H9 (cell line): ENCODE measurements at regions not wholly inside any gene's neighbourhood (a gene's known extent, or its start where the extent isn't known, plus 50 kb on each side); places are given as distances from the start of the nearest gene placed in this dataset.

Experiments used
- DNase-seq: peaks from one replicate; pipeline ENCODE4 v3.0.0-alpha.2; 2017
- H2AFZ ChIP-seq: one replicate; pipeline ENCODE4 v1.6.1; 2013; ENCODE audit warnings: mild to moderate bottlenecking, low read length, control low read depth, moderate library complexity
- H2AK5ac ChIP-seq: 2 replicates; pipeline ENCODE4 v1.6.1; 2013; ENCODE audit warnings: low read length, control low read depth, mixed read lengths; ENCODE audit not compliant: insufficient read length
- H2BK120ac ChIP-seq: one replicate; pipeline ENCODE4 v1.6.1; 2013; ENCODE audit warnings: low read depth, mild to moderate bottlenecking, low read length, control low read depth, inconsistent platforms; ENCODE audit not compliant: poor library complexity, severe bottlenecking
- H2BK12ac ChIP-seq: 2 replicates; pipeline ENCODE4 v1.6.1; 2013; ENCODE audit warnings: low read length, control low read depth, mixed read lengths, low read depth; ENCODE audit not compliant: insufficient read length
- H2BK15ac ChIP-seq: 2 replicates; pipeline ENCODE4 v1.6.1; 2013; ENCODE audit warnings: low read depth, low read length, control low read depth
- H2BK20ac ChIP-seq: one replicate; pipeline ENCODE4 v1.6.1; 2013; ENCODE audit warnings: low read depth, mild to moderate bottlenecking, low read length, control low read depth, inconsistent platforms; ENCODE audit not compliant: poor library complexity, severe bottlenecking
- H2BK5ac ChIP-seq: 2 replicates; pipeline ENCODE4 v1.6.1; 2013; ENCODE audit warnings: low read length, control low read depth, mixed read lengths; ENCODE audit not compliant: insufficient read length
- H3K14ac ChIP-seq: 2 replicates; pipeline ENCODE4 v1.6.1; 2013; ENCODE audit warnings: low read length, control low read depth; ENCODE audit not compliant: insufficient read depth
- H3K18ac ChIP-seq: 2 replicates; pipeline ENCODE4 v1.6.1; 2013; ENCODE audit warnings: low read depth, mild to moderate bottlenecking, mixed read lengths, low read length, control low read depth; ENCODE audit not compliant: insufficient read length
- H3K23ac ChIP-seq: 2 replicates; pipeline ENCODE4 v1.6.1; 2013; ENCODE audit warnings: low read length, control low read depth, mixed read lengths, low read depth; ENCODE audit not compliant: insufficient read length
- H3K23me2 ChIP-seq: 2 replicates; pipeline ENCODE4 v1.6.1; 2013; ENCODE audit warnings: low read depth, mild to moderate bottlenecking, mixed read lengths, low read length, control low read depth; ENCODE audit not compliant: insufficient read length, poor library complexity, severe bottlenecking
- H3K27ac ChIP-seq: 2 replicates; pipeline ENCODE4 v1.5.1; 2013; ENCODE audit warnings: low read length, control low read depth, mixed read lengths, low read depth; ENCODE audit not compliant: insufficient read length
- H3K27me3 ChIP-seq: 2 replicates; pipeline ENCODE4 v1.6.1; 2013; ENCODE audit warnings: low read length, control low read depth, inconsistent platforms; ENCODE audit not compliant: insufficient read depth
- H3K4ac ChIP-seq: 2 replicates; pipeline ENCODE4 v1.6.1; 2013; ENCODE audit warnings: low read depth, mild to moderate bottlenecking, control low read depth, inconsistent platforms, low read length, moderate library complexity
- H3K4me1 ChIP-seq: 2 replicates; pipeline ENCODE4 v1.6.1; 2013; ENCODE audit warnings: low read length, control low read depth, inconsistent platforms; ENCODE audit not compliant: insufficient read depth
- H3K4me2 ChIP-seq: 2 replicates; pipeline ENCODE4 v1.6.1; 2013; ENCODE audit warnings: low read length, control low read depth, mixed read lengths; ENCODE audit not compliant: insufficient read length, insufficient read depth
- H3K56ac ChIP-seq: 2 replicates; pipeline ENCODE4 v1.6.1; 2013; ENCODE audit warnings: low read depth, mild to moderate bottlenecking, mixed read lengths, low read length, control low read depth; ENCODE audit not compliant: insufficient read length
- H3K79me1 ChIP-seq: 2 replicates; pipeline ENCODE4 v1.6.1; 2013; ENCODE audit warnings: low read depth, mild to moderate bottlenecking, moderate library complexity, low read length, control low read depth, inconsistent platforms; ENCODE audit not compliant: insufficient read depth, poor library complexity, severe bottlenecking
- H3K79me2 ChIP-seq: 2 replicates; pipeline ENCODE4 v1.6.1; 2013; ENCODE audit warnings: low read length, control low read depth, inconsistent platforms; ENCODE audit not compliant: insufficient read depth
- H3K9ac ChIP-seq: 2 replicates; pipeline ENCODE4 v1.6.1; 2013; ENCODE audit warnings: low read length, control low read depth, mixed read lengths; ENCODE audit not compliant: insufficient read length; ENCODE audit errors: extremely low read depth
- H3K9me3 ChIP-seq: one replicate; pipeline ENCODE4 v1.6.1; 2013; ENCODE audit warnings: low read depth, low read length, inconsistent platforms; ENCODE audit not compliant: control insufficient read depth
- H3T11ph ChIP-seq: one replicate; pipeline ENCODE4 v1.6.1; 2013; ENCODE audit warnings: mild to moderate bottlenecking, low read length, control low read depth, inconsistent platforms
- H4K20me1 ChIP-seq: one replicate; pipeline ENCODE4 v1.6.1; 2013; ENCODE audit not compliant: control insufficient read depth, insufficient read length, insufficient read depth
- H4K5ac ChIP-seq: 2 replicates; pipeline ENCODE4 v1.6.1; 2013; ENCODE audit warnings: low read depth, mild to moderate bottlenecking, mixed read lengths, low read length, control low read depth; ENCODE audit not compliant: insufficient read length
- H4K8ac ChIP-seq: replicated peaks from 2 replicates; pipeline ENCODE4 v1.6.1; 2013; ENCODE audit warnings: low read length, control low read depth, mixed read lengths, low read depth; ENCODE audit not compliant: insufficient read length
- H4K91ac ChIP-seq: 2 replicates; pipeline ENCODE4 v1.6.1; 2013; ENCODE audit warnings: low read depth, mild to moderate bottlenecking, moderate library complexity, mixed read lengths, low read length, control low read depth; ENCODE audit not compliant: insufficient read length
- H3K27ac Mint-ChIP-seq, 3 experiments: 2 replicates in 2 of 3; 3 replicates in 1 of 3; pipeline ENCODE4 v1.8.0; 2020 to 2021; ENCODE audit warnings: mixed read lengths in 3 of 3, mild to moderate bottlenecking in 1 of 3, moderate library complexity in 1 of 3
- H3K27me3 Mint-ChIP-seq: 2 replicates; pipeline ENCODE4 v1.8.0; 2021; ENCODE audit warnings: low read depth, mild to moderate bottlenecking, moderate library complexity, mixed read lengths
- H3K36me3 Mint-ChIP-seq, 3 experiments: 2 replicates in 2 of 3; 3 replicates in 1 of 3; pipeline ENCODE4 v1.8.0; 2020 to 2021; ENCODE audit warnings: low read depth in 3 of 3, mixed read lengths in 3 of 3; ENCODE audit not compliant: insufficient read depth in 1 of 3
- H3K4me1 Mint-ChIP-seq, 2 experiments: 2 replicates each; pipeline ENCODE4 v1.8.0; 2020; ENCODE audit warnings: mixed read lengths in 2 of 2
- H3K4me3 Mint-ChIP-seq, 2 experiments: 2 replicates in 1 of 2; 3 replicates in 1 of 2; pipeline ENCODE4 v1.8.0; 2020 to 2021; ENCODE audit warnings: mild to moderate bottlenecking in 2 of 2, mixed read lengths in 2 of 2, moderate library complexity in 1 of 2
- H3K9me3 Mint-ChIP-seq, 2 experiments: 2 replicates in 1 of 2; 3 replicates in 1 of 2; pipeline ENCODE4 v1.8.0; 2020; ENCODE audit warnings: mild to moderate bottlenecking in 2 of 2, mixed read lengths in 2 of 2, moderate library complexity in 1 of 2
- CTCF ChIP-seq: fragments of 200-600 bp; sonication (generic); conservative IDR thresholded peaks from 3 replicates; pipeline ENCODE4 v1.8.0; 2021; ENCODE audit warnings: antibody characterized with exemption, mild to moderate bottlenecking
- WGBS: extraction: QIAGEN DNeasy Blood & Tissue Kit; methylation state at CpG from one replicate; pipeline ENCODE4 v1.1.7; 2013; ENCODE audit warnings: missing lambda C conversion rate, low lambda C conversion rate, mixed read lengths; ENCODE audit not compliant: insufficient read length; ENCODE audit errors: extremely low coverage; 5-methylcytosine and 5-hydroxymethylcytosine counted together

- H3K23me2 ChIP-seq: no peaks in the 10 kb centered on the region
- H3K27ac Mint-ChIP-seq: no peak overlapping the region
- H3K27me3 ChIP-seq: no peaks in the 10 kb centered on the region
- TF ChIP-seq CTCF: no peak
- H2BK120ac ChIP-seq: no peak overlapping the region
- H3K79me1 ChIP-seq: no peaks in the 10 kb centered on the region
- no peaks in the 10 kb centered on the region for H3K27me3 Mint-ChIP-seq
- H3K4me2 ChIP-seq: no peak overlapping the region
- no peak overlapping the region for H2BK15ac ChIP-seq
- H3K18ac ChIP-seq: no peak overlapping the region
- no peak overlapping the region for H3K14ac ChIP-seq
- H3K36me3 Mint-ChIP-seq: no peaks in the 10 kb centered on the region
- H3K9me3 ChIP-seq: no peaks in the 10 kb centered on the region
- no peak overlapping the region for H4K8ac ChIP-seq
- H2BK20ac ChIP-seq: no peak overlapping the region
- no peak overlapping the region for H3K4ac ChIP-seq
- H3K9me3 Mint-ChIP-seq: no peaks in the 10 kb centered on the region
- H3K56ac ChIP-seq: no peak overlapping the region
- no peaks in the 10 kb centered on the region for H4K20me1 ChIP-seq
- H2AK5ac ChIP-seq: no peak overlapping the region
- H3K79me2 ChIP-seq: no peaks in the 10 kb centered on the region
- H3K4me1 Mint-ChIP-seq: peaks cover 6 to 7% of the 10 kb centered on the region in 2 experiments; a peak in 2 of 4 replicates
- no CpG with 5 or more reads among the region's 4 CpGs for WGBS
- no peak for DNase-seq
- no peak overlapping the region for H3K9ac ChIP-seq
- H3K27ac ChIP-seq: no peak overlapping the region
- no peak overlapping the region for H2BK5ac ChIP-seq
- H3K4me1 ChIP-seq: no peaks in the 10 kb centered on the region
- no peak overlapping the region for H2BK12ac ChIP-seq
- no peak overlapping the region for H4K5ac ChIP-seq
- no peak overlapping the region for H3K23ac ChIP-seq
- H2AFZ ChIP-seq: no peak overlapping the region
- no peak overlapping the region for H3T11ph ChIP-seq
- no peak overlapping the region for H3K4me3 Mint-ChIP-seq
- H4K91ac ChIP-seq: no peak overlapping the region
Measured at GRCh38 chr17:70006159-70006558, 68.9 kb upstream of the KCNJ16 start.
